SHP77 treated with DMSO at 0.1 percent for 48 hours (cell line): ENCODE measurements at regions not wholly inside any gene's neighbourhood (a gene's known extent, or its start where the extent isn't known, plus 50 kb on each side); places are given as distances from the start of the nearest gene placed in this dataset.

Experiments used
- DNase-seq: peaks from one replicate; lab custom pipeline; 2025; lab: John Stamatoyannopoulos, UW

DNA sequence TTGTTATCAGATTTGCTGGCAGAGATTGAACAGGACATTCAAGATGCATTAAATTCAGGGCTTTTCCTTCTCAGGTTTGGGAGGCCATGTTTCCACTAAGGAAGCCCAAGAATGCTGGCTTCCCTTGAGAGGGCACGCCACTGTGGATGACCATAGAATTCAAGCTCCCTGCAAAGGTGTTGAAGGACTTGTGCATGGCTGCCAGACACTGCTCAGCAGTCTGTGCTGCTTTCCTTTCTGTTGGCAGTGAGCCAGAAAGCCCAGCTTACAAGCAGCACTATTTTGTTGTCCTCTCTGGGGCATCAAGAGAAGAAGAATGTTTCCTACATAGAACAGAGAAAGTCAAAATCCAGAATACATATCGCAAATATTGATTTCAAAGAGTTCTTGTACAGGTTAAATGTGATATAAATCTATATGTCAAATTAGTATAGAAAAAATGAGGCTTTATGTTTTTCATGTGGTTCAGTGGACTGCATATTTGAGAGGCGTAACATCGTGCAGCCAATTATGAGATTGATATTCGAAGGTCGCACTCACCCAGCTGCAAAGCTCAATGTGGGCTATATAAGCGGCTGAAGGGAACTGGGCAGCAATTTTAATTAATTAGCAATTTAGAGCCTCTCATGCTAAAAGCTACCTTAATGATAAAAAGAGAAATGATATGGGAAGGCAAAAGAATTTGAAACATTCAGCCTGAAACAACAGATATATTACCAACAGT is 103.1 kb upstream of the ISL1 start:
- peak; percentile 4 for DNase-seq

- no peak for DNase-seq
These were observed 97.2 kb upstream of the ISL1 start for GRCh38 chr5:51286046-51286445.

DNA sequence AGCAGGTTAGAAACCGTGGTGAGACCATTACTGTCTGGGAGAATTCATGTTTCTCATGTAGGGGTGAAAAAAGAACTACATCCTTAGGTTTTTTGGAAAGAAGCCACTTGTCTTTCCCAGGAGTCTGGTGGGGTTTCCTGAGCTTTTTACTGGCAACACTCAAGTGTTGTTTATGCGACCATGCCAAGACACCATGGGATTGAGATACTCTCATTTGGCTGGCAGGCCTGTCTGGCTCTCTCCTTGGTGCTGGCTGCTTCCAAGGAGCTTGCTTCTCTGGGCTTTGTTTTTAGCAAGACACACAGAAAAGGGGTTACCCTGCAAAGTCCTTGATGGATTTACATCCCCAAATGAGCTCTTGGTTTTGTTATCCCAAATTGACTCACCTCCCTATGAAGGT is 80.9 kb upstream of the ISL1 start:
- no peak for DNase-seq

- DNase-seq = no peak
These were observed 56.4 kb upstream of the ISL1 start for GRCh38 chr5:51326844-51327243.
